Neuronal stem cell (in vitro differentiated cells): ENCODE measurements at regions not wholly inside any gene's neighbourhood (a gene's known extent, or its start where the extent isn't known, plus 50 kb on each side); places are given as distances from the start of the nearest gene placed in this dataset.

Source experiments
- DNase-seq: peaks from one replicate; pipeline ENCODE4 v3.0.0-alpha.2; 2013; ENCODE audit warnings: low spot score
- H2AFZ ChIP-seq: one replicate; pipeline ENCODE4 v1.6.1; 2013; ENCODE audit warnings: mild to moderate bottlenecking, low read length, inconsistent platforms
- H2AK5ac ChIP-seq: 2 replicates; pipeline ENCODE4 v1.6.1; 2013; ENCODE audit warnings: low read depth, mild to moderate bottlenecking, inconsistent platforms, low read length, moderate library complexity, mixed read lengths
- H2BK120ac ChIP-seq: 2 replicates; pipeline ENCODE4 v1.6.1; 2013; ENCODE audit warnings: low read depth, mild to moderate bottlenecking, inconsistent platforms, low read length, moderate library complexity, mixed read lengths
- H2BK12ac ChIP-seq: one replicate; pipeline ENCODE4 v1.6.1; 2013; ENCODE audit warnings: low read length, inconsistent platforms
- H2BK15ac ChIP-seq: 2 replicates; pipeline ENCODE4 v1.6.1; 2013; ENCODE audit warnings: mild to moderate bottlenecking, low read length, inconsistent platforms, mixed read lengths
- H2BK5ac ChIP-seq: one replicate; pipeline ENCODE4 v1.6.1; 2013; ENCODE audit warnings: inconsistent platforms, mild to moderate bottlenecking, low read length, moderate library complexity
- H3K14ac ChIP-seq: one replicate; pipeline ENCODE4 v1.6.1; 2013; ENCODE audit warnings: low read length, inconsistent platforms
- H3K18ac ChIP-seq: 2 replicates; pipeline ENCODE4 v1.6.1; 2013; ENCODE audit warnings: low read length, inconsistent platforms
- H3K23ac ChIP-seq: 2 replicates; pipeline ENCODE4 v1.6.1; 2013; ENCODE audit warnings: low read depth, mild to moderate bottlenecking, mixed read lengths, low read length, inconsistent platforms; ENCODE audit not compliant: poor library complexity
- H3K27ac ChIP-seq: replicated peaks from 3 replicates; pipeline ENCODE4 v1.5.1; 2013; ENCODE audit warnings: low read length, inconsistent platforms
- H3K27me3 ChIP-seq, 3 experiments: 2 replicates each; pipeline ENCODE4 v1.6.1; 2013; ENCODE audit warnings: low read length in 3 of 3, mild to moderate bottlenecking in 2 of 3, inconsistent platforms in 1 of 3, low read depth in 1 of 3, mixed read lengths in 1 of 3, moderate library complexity in 1 of 3; ENCODE audit not compliant: control insufficient read depth in 3 of 3, insufficient read depth in 3 of 3
- H3K36me3 ChIP-seq, 2 donors: replicated peaks in 1 of 2; 2 replicates each; pipeline ENCODE4 v1.6.1; 2013; ENCODE audit warnings: low read length in 2 of 2; ENCODE audit not compliant: control insufficient read depth in 2 of 2, insufficient read depth in 2 of 2
- H3K4ac ChIP-seq: 2 replicates; pipeline ENCODE4 v1.6.1; 2013; ENCODE audit warnings: inconsistent platforms, mild to moderate bottlenecking, low read length, moderate library complexity
- H3K4me1 ChIP-seq, 2 donors: 1 replicate in 1 of 2; 2 replicates in 1 of 2; pipeline ENCODE4 v1.6.1; 2013; ENCODE audit warnings: low read length in 2 of 2, low read depth in 1 of 2; ENCODE audit not compliant: control insufficient read depth in 2 of 2, insufficient read depth in 1 of 2
- H3K4me2 ChIP-seq: one replicate; pipeline ENCODE4 v1.6.1; 2013; ENCODE audit warnings: mild to moderate bottlenecking, low read length, inconsistent platforms; ENCODE audit not compliant: insufficient read depth, poor library complexity, severe bottlenecking
- H3K4me3 ChIP-seq, 2 donors: 2 replicates each; pipeline ENCODE4 v1.5.1; 2013; ENCODE audit warnings: low read length in 2 of 2, mild to moderate bottlenecking in 2 of 2, inconsistent platforms in 1 of 2, moderate library complexity in 1 of 2
- H3K79me1 ChIP-seq: one replicate; pipeline ENCODE4 v1.6.1; 2013; ENCODE audit warnings: low read depth, mild to moderate bottlenecking, inconsistent platforms, low read length, moderate library complexity
- H3K9ac ChIP-seq: one replicate; pipeline ENCODE4 v1.6.1; 2013; ENCODE audit warnings: mild to moderate bottlenecking, low read depth, low read length, inconsistent platforms; ENCODE audit not compliant: poor library complexity
- H3K9me3 ChIP-seq, 2 donors: replicated peaks in 1 of 2; 2 replicates each; pipeline versions ENCODE3 to v1.6.1; 2013; ENCODE audit warnings: low read length in 2 of 2, mild to moderate bottlenecking in 2 of 2, inconsistent platforms in 1 of 2, low read depth in 1 of 2, mixed read lengths in 1 of 2, moderate library complexity in 1 of 2; ENCODE audit not compliant: control insufficient read depth in 2 of 2, insufficient read depth in 1 of 2
- H4K8ac ChIP-seq: one replicate; pipeline ENCODE4 v1.6.1; 2013; ENCODE audit warnings: low read depth, mild to moderate bottlenecking, inconsistent platforms, low read length, moderate library complexity
- H4K91ac ChIP-seq: one replicate; pipeline ENCODE4 v1.6.1; 2013; ENCODE audit warnings: low read length, low read depth, mild to moderate bottlenecking, inconsistent platforms; ENCODE audit not compliant: poor library complexity
- WGBS, 2 donors: extraction: QIAGEN DNeasy Blood & Tissue Kit; methylation state at CpG; one replicate each; pipeline ENCODE4 v1.1.7; 2013; ENCODE audit warnings: missing lambda C conversion rate in 2 of 2, mixed read lengths in 1 of 2; ENCODE audit not compliant: insufficient read length in 2 of 2, insufficient replicate concordance in 1 of 2; ENCODE audit errors: extremely low coverage in 2 of 2; 5-methylcytosine and 5-hydroxymethylcytosine counted together

GRCh38 chr9:105861972-105862371, 167.6 kb downstream of the TMEM38B start:
- no CpG with 5 or more reads among the region's 2 CpGs for WGBS, 2 donors
- H3K27ac ChIP-seq: no peak overlapping the region
- no peak overlapping the region for H2BK5ac ChIP-seq
- H2AK5ac ChIP-seq: no peak overlapping the region
- no peak overlapping the region for H3K9ac ChIP-seq
- H4K8ac ChIP-seq: no peak overlapping the region
- no peak overlapping the region for H2BK15ac ChIP-seq
- H3K36me3 ChIP-seq: no peaks in the 10 kb centered on the region
- no peak overlapping the region for H2AFZ ChIP-seq
- H2BK120ac ChIP-seq: no peak overlapping the region
- peaks cover 0 to 3% of the 10 kb centered on the region in 2 donors for H3K9me3 ChIP-seq
- no peak overlapping the region for H2BK12ac ChIP-seq
- no peak overlapping the region for H4K91ac ChIP-seq
- no peaks in the 10 kb centered on the region for H3K79me1 ChIP-seq
- H3K14ac ChIP-seq: no peak overlapping the region
- no peak overlapping the region for H3K23ac ChIP-seq
- H3K4me2 ChIP-seq: no peak overlapping the region
- no peaks in the 10 kb centered on the region for H3K4me1 ChIP-seq
- no peak for DNase-seq
- no peak overlapping the region for H3K18ac ChIP-seq
- no peak overlapping the region for H3K4ac ChIP-seq
- no peak overlapping the region for H3K4me3 ChIP-seq
- H3K27me3 ChIP-seq: no peaks in the 10 kb centered on the region

GRCh38 chr9:105864248-105864898, 170.0 kb downstream of the TMEM38B start:
- Histone ChIP-seq H2BK120ac (no peak overlapping the region), H2BK12ac (no peak overlapping the region)

GRCh38 chr9:105865285-105865684, 170.9 kb downstream of the TMEM38B start:
- H2AFZ ChIP-seq: peak overlapping the region; percentile 40
- no peak overlapping the region for H3K9ac ChIP-seq
- H3K18ac ChIP-seq: no peak overlapping the region

More at GRCh38 chr9:105864248-105864898, 170.0 kb downstream of the TMEM38B start:
- Histone ChIP-seq H3K4me3 (no peak overlapping the region), H3K9ac (no peak overlapping the region), H3K4me1 (no peaks in the 10 kb centered on the region), H2BK15ac (no peak overlapping the region), H4K91ac (no peak overlapping the region), H2BK5ac (no peak overlapping the region), H3K79me1 (no peaks in the 10 kb centered on the region), H3K14ac (no peak overlapping the region), H3K9me3 (peaks cover 0 to 3% of the 10 kb centered on the region in 2 donors), H4K8ac (no peak overlapping the region), H3K27me3 (no peaks in the 10 kb centered on the region), H2AFZ (peak overlapping the region; percentile 57), H2AK5ac (no peak overlapping the region), H3K18ac (no peak overlapping the region), H3K4me2 (no peak overlapping the region), H3K4ac (no peak overlapping the region), H3K23ac (no peak overlapping the region), H3K27ac (no peak overlapping the region), H3K36me3 (no peaks in the 10 kb centered on the region)
- WGBS, 2 donors: no CpG with 5 or more reads among the region's 6 CpGs
- no peak for DNase-seq

DNA sequence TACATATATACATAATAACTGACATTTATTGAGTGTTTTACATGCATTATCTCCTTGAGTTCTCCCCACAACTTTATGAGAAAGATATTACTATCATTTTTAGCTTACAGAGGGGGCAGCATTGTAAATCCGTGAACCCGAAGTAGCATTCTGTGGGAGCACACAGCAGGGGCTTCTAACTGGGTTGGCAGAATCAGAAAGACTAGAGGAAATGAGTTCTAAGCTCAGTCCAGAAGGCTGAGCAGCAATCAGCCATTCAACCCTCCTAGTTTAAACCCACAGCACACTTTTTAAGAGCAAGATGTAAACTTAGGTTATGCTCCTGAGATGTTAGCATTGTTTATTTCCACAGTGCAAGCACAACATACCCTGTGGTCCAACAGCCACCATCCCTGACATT, 177.2 kb downstream of the TMEM38B start:
- H2AK5ac ChIP-seq: no peak overlapping the region
- H3K79me1 ChIP-seq: no peaks in the 10 kb centered on the region
- WGBS, 2 donors: no CpG with 5 or more reads among the region's 2 CpGs
- no peak overlapping the region for H2BK15ac ChIP-seq
- H3K9me3 ChIP-seq: no peaks in the 10 kb centered on the region
- no peak overlapping the region for H2AFZ ChIP-seq
- H3K27me3 ChIP-seq: no peaks in the 10 kb centered on the region
- no peak overlapping the region for H3K14ac ChIP-seq
- H4K8ac ChIP-seq: no peak overlapping the region
- no peak overlapping the region for H2BK5ac ChIP-seq
- no peak overlapping the region for H3K9ac ChIP-seq
- no peak overlapping the region for H3K4me3 ChIP-seq
- H3K4ac ChIP-seq: no peak overlapping the region
- no peak overlapping the region for H4K91ac ChIP-seq
- no peak overlapping the region for H3K27ac ChIP-seq
- no peak overlapping the region for H3K18ac ChIP-seq
- H3K4me1 ChIP-seq: no peaks in the 10 kb centered on the region
- no peak overlapping the region for H2BK12ac ChIP-seq
- DNase-seq: no peak
- no peak overlapping the region for H3K23ac ChIP-seq
- H2BK120ac ChIP-seq: no peak overlapping the region
- H3K4me2 ChIP-seq: no peak overlapping the region
- no peaks in the 10 kb centered on the region for H3K36me3 ChIP-seq

More at GRCh38 chr9:105865285-105865684, 170.9 kb downstream of the TMEM38B start:
- Histone ChIP-seq H3K4me3 (no peak overlapping the region), H3K14ac (no peak overlapping the region), H2BK12ac (no peak overlapping the region), H3K36me3 (no peaks in the 10 kb centered on the region), H3K4ac (no peak overlapping the region), H2BK15ac (no peak overlapping the region), H2BK120ac (no peak overlapping the region), H3K4me1 (no peaks in the 10 kb centered on the region), H2BK5ac (no peak overlapping the region), H3K9me3 (peaks cover 0 to 3% of the 10 kb centered on the region in 2 donors), H4K8ac (no peak overlapping the region), H3K27me3 (no peaks in the 10 kb centered on the region), H2AK5ac (no peak overlapping the region), H3K23ac (no peak overlapping the region), H3K79me1 (no peaks in the 10 kb centered on the region), H4K91ac (no peak overlapping the region), H3K27ac (no peak overlapping the region), H3K4me2 (no peak overlapping the region)
- WGBS, 2 donors: no CpG with 5 or more reads among the region's 4 CpGs
- DNase-seq: no peak
